IPS-NIHi11 (cell line): ENCODE measurements at regions not wholly inside any gene's neighbourhood (a gene's known extent, or its start where the extent isn't known, plus 50 kb on each side); places are given as distances from the start of the nearest gene placed in this dataset.

Source experiments
- DNase-seq: peaks from one replicate; pipeline ENCODE4 v3.0.0; 2012; ENCODE audit warnings: mixed read lengths, low spot score

DNA sequence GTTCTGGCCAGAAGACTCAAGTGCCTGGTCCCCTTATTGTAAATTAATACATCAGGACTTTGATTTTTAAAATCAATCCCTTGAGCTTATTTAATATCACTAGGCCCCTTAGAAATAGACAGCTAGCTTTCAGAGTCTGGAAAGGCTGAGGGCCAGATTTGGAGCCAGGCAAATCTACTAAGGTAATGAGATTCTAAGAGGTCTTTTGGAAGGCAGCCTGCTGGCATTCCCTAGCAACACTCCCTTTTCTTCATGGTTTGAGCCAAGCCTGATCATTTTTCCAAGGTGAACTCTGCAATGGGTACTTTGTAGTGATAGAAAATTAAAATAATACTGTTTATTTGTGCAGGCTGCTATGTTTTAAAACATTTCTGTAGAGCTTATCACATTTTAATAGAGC, 378.5 kb downstream of the FAT4 start:
- no peak for DNase-seq

DNA sequence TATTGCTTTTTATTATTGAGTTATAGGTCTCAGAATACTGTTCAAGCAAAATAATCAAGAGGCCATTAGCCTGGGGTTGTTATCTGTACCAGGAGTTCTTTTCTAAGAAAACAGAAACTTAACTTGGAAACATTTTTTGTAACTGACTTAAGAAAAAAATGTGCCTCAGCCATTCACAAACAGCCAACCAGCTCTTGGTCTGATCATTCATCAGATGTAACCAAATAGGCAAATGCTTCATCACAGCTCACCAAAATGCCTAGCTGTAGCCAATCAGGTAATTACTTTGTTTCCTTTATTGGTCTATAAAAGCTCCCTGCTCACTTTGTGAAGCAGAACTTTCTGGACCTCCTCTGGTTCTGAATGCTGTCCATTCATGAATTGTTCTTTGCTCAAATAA, 387.7 kb downstream of the FAT4 start:
- no peak for DNase-seq

DNA sequence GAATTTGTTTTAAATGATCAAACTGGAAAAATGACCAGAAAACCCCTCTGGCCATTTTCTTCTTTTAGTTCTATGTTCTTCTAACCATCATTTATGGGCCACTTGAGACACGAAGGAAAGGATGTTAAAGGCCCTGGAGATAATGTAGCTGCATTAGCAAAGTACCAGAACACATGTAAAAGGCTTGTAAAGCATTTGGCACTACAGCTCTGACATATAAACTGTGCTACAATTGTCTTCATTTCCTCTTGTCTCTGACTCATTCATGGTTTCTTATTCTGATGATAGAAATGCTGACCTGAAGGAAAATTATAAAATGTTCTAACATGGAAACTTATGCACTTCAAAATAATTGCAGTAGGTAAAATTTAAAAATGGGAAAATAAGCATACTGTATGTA, 388.7 kb downstream of the FAT4 start:
- DNase-seq = no peak

DNA sequence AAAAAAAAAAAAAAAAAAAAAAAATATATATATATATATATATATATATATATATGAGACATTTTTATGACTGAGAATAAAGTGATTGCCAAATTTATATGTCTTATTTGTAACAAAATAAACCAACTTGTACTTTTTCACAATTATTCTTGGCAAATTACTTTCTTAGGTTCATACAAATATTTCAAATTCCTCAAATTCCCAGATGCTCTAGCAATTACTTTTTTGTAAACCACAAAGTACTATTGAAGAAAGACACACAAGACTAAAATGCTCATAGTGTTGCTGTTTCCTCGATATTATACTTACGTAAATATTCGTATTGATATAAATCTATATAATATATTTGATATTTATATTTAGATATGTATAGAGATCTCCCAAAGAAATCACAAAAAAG, 390.0 kb downstream of the FAT4 start:
- DNase-seq = no peak

DNA sequence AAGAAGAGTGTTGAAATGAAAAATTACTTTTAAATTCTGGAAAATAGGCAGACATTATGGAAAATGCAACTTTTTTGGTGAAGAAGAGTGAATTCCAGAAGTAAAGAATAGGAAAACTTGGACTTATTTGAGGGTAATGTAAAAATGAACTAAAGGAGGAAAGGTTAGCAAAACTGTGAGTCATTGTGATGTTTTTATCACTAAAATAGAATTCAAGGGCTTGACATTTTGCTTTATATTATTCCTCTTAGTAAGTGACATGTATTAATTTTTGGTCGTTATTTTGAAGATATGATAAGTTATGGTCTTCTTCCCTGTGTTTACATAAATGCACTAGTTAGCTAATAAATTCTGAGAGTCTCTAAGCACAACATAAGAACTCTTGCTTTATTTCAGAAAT, 390.9 kb downstream of the FAT4 start:
- no peak for DNase-seq

DNA sequence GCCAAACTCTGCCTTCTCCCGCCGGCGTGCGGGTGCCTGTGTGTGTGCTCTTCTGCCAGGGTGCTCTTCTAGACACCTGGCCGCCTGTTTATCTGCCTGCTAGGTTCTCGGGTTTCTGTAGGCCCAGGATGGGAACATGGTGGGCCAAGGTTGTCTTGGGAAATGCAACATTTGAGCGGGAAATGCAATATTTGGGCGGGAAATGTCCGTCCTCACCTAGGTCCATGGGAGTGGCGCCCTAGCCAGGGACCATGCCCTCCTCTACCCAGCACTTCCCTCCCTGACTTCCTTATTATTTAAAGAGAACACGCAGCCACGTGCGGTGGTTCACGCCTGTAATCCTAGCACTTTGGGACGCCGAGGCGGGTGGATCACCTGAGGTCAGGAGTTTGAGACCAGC, 392.6 kb downstream of the FAT4 start:
- no peak for DNase-seq

DNA sequence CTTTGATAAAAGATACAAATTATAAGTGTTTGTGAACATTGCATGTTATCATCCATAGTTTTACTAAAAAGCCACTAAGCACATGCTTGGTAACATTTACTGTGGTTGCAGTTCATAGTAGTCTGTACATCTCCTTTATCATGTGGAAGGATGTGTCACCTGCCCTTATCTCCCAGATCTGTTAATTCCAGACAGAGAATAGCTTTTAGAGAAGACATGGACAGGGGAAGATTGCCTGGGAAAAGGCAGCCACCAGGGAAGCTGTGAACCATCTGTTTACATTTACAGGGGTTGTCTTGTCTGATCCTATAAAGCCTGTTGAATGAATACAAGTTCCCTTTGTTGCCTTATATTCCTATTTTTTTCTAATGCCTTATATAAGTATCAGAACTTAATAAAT, 396.0 kb downstream of the FAT4 start:
- no peak for DNase-seq

DNA sequence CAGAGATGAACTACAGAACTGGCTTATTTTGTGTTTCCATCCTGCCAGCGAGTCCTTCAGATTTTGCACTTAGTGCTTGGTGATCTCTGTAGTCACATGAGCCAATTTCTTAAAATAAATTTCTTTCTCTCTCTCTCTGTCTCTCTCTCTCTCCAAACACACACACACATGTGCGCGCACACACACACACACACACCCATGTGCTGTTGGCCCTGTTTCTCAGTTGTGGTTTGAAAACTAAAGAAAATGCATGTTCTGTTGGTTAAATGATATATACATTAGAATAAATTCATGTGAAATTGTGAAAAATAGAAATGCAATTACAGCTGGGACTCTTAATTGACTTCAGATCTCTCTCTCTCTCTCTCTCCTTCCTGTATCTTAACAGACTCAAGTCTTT, 399.3 kb downstream of the FAT4 start:
- DNase-seq = no peak

DNA sequence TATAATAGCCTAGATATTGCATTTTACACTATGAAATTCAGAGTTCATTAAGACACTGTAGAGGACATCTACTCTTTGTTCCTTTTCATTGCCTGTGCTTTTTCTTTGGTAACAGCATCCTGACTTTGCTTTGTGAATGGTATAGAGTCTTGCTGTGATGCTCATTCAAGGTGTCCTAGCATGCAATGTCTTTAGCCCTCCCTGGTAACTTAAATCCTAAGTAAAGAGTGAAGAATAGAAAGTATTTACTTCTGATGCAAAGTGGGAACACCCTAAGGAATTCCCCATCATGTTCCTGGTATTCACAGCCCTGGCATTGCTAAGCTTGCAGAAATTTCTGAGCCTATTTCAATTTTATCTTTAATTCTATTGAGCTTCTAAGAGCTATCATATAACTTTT, 400.1 kb downstream of the FAT4 start:
- DNase-seq = peak; percentile 35

DNA sequence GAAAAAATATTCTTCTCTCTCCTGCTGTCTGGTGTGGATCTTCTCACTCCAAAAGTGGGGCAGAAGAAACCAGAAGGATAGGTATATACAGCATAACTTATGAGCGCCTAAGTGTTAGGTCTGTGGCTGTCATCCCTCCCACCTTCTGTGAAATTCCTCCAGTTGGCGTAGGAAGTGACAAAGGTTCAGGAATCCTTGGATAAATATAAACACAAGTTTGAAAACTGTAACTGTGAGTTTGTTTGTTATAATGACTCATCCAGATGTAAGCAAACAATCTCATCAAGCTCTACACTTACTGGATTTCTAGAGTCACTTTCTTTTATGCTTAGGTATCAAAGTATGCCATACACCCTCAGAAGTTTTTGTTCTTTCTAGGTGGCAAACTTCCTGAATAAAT, 405.2 kb downstream of the FAT4 start:
- no peak for DNase-seq

DNA sequence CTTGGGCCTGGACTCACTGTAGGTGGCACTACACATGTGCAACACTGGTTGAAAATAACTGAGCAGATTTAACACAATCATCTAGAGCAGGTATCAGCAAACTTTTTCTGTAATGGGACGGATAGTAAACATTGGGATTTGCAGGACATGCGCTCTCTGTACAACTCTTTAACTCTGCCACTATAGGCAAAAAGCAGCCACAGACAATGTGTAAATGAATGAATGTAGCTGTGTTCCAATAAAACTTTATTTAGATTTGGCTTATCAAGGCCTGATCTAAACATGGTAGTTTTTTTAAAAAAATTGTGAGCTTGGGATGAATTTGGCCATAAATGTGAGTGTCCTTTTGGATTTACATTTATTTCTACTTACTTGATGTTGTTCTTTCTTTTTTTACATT, 407.3 kb downstream of the FAT4 start:
- no peak for DNase-seq

DNA sequence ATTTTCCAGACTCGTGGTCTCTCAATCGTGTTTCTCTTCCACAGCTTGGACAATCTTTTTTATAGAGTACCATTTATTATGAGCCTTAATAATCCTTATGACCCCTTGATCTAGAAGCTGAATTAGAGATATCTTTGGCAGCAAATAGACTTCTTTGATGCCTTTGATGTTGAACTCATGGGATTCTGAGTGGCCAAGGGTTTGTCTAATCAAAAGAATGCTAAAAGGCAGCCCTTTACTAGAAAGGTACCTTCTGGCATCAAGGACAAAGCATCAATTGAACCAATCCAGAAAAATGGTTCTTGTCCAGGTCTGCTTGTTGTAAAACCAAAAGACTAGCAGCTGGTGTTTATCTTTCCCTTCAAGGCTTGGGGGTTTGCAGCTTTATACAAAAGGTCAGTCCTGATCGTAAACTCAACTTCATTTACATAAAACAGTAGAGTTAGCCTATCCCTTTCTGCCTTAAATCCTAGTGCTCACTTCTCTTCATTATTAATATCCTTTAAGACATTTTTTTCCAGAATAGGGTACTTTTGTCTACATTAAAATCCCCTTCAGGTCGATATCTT, 411.3 kb downstream of the FAT4 start:
- no peak for DNase-seq

DNA sequence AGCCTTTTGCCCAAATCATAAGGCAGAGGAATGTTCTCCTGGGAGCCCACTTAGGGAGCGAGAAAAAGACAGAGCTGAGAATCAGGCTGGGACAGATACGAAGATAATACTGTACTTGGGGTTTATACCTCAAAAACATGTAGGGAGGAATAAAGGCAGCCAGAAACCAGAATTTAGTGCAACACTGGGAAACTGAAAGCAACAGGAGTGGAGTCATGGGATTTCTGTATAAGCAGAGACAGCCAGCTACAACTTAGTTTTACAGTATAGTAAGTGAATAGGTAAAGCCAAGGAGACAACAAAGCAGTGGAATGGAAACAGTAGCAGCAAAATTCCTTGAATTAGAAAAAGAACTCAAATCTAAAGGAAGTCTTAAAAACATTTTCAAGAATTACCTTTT, 413.2 kb downstream of the FAT4 start:
- DNase-seq = no peak

DNA sequence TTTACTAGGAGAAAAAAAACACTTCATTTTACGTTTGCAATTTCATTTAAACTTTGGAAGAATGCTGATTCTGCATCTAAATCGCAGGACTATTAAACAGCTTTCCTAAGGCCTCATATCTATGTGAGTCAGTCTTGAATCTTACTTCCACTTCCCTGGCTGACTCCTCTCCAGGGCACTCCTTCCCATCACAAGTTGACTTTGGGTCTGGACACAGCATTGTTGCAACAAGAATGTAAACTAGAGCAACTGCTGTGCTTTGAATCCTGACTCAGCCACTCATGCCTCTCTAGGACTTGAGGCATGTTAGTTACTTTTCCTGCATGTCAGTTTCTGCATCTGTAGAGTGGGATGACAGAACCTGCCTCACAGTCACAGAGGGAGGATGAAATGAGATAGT, 413.8 kb downstream of the FAT4 start:
- peak; percentile 33 for DNase-seq

DNA sequence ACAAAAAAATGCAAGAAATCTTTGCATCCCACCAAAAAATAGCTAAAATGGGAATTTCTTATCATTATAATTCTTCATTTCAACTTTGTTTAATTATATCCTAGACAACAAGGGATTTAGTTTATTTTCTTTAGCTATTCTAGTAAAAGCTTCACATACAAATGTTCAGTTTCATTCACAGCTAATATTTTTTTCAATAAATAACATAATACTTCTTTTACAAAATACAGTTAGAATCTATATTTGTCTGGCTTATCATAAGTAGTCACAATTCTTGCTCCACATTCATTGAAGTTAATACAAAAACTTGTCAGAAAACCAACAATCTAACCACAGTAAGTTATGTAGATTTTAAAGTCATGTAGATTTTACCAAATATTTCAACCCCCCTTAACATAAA, 414.4 kb downstream of the FAT4 start:
- no peak for DNase-seq

DNA sequence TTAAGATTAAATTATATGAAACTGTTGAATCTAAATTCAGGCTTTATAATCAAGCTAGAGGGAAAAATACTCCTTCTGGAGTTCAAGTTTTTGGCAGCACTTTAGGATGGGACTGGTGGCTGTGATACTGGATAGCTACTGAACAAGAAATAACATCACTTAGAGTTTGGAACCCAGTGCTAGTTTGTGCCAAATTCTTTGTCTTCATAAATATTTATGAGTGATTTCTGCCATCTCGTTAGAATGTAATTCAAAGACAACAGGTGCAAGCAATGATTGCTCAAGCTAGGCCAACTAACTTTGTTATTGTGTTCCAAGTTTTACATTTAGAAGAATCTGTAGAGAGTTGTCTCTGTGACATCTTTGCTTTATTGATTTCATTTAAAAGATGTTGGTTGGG, 417.9 kb downstream of the FAT4 start:
- no peak for DNase-seq

DNA sequence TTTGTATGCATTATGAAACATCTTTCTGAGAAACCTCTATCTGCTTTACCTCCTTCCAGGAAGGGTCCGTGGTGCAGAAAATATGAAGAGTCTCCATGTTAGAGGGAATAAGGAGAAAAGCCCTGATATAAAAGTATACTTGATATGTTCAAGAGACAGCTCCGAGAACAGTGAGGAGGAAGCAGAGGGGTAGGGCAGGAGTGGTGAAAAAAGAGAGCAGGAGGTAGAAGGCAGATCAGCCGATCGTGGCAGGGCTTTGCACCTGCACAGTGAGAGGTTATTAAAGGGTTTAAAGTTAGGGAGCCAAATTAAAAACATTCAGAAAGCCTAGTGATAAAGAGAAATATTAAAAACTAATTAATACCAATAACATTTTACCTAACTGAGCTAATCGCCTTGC, 419.7 kb downstream of the FAT4 start:
- DNase-seq = no peak

DNA sequence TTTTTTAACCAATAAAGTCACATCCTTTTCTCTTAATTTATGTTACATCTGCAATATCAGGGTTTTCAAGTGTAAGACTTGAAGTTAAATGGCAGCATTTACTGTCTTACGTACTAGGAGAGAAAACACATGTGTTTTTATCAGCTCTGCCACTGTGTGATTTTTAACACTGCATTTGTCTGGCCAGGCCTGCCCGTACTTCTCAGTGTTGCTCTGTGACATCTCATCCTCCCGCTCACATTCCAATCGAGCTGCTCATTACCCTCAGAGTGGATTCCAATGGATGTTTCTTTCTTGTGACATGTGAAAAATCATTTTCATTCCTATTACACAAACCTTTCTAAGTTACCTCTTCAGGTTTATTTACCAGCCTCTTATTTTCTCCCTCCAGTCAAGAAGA, 420.3 kb downstream of the FAT4 start:
- peak; percentile 49 for DNase-seq

DNA sequence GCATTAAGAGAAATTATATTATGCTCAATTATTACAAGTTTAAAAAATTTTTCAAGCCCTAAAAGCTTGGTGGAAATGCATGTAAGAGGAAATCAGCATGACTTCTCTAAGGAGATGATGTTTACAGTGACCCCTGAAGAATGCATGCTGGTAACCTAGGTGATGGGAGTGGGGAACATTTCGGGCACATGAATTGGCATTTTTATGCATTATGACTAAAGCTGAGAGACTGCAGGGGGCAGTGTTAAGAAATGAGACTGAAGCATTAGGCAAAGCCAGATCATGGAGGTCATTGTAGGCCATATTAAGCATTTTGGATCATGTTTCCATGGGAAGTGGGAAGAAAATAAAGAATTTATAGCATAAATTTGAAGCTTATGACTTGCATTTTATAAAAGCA, 421.3 kb downstream of the FAT4 start:
- peak; percentile 12 for DNase-seq

DNA sequence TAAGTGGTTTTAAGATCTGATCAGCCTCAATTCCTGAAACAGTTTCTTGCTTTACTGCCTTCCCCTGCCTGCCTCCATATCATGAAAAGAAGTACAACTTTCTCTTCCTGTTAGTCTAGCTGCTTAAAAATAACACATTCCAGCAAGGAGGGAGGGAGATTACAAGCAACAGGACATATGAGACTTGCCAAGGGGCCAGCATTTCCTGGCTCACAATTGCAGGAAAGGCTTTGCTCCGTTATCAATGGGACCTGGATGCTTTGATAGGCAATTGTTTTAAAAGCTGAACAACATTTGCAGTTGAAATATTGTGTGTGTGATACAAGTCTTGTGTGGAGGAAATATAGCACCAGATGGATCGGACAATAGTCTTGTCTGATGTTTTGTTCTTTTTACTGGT, 425.0 kb downstream of the FAT4 start:
- no peak for DNase-seq

DNA sequence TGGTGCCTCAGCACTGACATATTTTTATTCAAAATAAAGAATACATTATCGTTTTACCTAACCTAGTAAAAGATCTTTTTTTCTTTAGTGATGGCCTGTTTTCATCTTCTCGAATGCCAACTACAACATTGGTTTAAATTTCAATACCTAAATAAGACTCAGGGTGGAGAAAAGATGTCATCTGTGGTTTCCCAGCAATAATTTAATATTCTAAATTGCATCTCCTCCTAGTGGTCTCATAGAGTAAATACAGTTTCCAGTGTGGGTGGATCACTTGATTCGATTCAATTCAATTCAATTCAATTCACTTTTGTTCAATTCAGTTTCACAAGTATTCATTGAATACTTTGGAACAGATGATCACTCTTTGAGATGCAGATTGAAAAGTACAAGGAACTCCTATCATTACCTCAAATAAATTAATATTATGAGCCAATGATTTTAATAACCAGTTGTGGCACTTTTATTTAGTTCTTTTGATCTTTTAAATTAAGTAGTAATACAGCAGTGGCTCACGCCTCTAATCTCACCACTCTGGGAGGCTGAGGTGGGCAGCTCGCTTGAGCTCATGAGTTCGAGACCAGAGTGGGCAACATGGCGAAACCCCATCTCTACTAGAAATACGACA, 427.2 kb downstream of the FAT4 start:
- DNase-seq = peak; percentile 22

DNA sequence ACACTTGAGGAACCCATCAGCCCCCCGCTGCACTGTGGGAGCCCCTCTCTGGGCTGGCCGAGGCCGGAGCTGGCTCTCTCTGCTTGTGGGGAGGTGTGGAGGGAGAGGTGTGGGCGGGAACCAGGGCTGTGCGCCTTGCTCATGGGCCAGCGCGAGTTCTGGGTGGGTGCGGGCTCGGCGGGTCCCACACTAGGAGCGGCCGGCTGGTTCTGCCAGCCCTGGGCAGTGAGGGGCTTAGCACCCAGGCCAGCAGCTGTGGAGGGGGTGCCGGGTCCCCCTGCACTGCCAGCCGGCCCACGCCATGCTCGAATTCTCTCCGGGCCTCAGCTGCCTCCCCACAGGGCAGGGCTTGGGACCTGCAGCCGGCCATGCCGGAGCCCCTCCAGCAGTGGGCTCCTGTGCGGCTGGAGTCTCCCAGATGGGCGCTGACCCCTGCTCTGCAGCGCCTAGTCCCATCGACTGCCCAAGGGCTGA, 430.2 kb downstream of the FAT4 start:
- no peak for DNase-seq

DNA sequence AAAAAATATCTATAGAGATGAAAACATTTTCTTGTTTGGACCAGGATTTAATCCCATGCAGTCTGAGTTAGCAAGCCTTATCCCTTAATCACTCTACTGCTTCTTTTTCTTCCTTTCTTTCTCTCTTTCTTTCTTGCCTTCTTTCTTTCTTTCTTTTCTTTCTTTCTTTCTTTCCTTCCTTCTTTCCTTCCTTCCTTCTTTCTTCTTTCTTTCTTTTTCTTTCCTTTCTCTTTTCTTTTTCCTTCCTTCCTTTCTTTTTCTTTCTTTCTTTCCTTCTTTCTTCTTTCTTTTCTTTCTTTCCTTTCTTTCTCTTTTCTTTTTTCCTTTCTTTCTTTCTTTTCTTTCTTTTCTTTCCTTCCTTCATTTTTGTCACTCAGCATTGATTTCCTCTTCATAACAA, 434.6 kb downstream of the FAT4 start:
- DNase-seq = no peak

DNA sequence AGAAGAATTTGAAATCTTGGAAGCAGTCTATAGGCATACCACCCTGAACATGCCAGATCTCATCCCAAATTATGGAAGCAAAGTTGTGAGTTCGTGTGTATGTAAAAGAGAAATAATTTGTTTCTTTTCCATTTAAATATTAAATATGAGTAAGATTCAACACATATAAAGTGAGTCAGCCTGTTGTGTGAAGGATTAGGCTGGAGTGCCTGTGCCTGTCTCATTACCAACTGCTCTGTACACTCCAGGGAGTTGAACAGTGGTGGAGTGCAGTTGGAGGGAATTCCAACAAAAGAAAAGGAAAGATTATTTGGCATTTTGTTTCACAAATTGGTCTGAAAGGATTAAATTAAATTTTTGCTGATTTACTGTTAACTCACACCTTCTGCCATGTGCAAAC, 435.6 kb downstream of the FAT4 start:
- no peak for DNase-seq
